ENCODE measurements at regions not wholly inside any gene's neighbourhood (a gene's known extent, or its start where the extent isn't known, plus 50 kb on each side); places are given as distances from the start of the nearest gene placed in this dataset.

GRCh38 chr9:1454616-1455347 lies 404.6 kb downstream of the DMRT2 start:
- WGBS, result 81% methylated on average over 7 of the region's 7 CpGs
- Histone ChIP-seq H3K4me1 (ENCODE audit: control insufficient read depth in 4 of 4, insufficient read depth in 4 of 4, low read length in 3 of 4) (no peaks in the 10 kb centered on the region), H3K27me3 (ENCODE audit: control insufficient read depth in 4 of 4, insufficient read depth in 4 of 4, low read length in 3 of 4) (no peaks in the 10 kb centered on the region), H3K9ac (ENCODE audit: low read depth in 1 of 2, low read length in 2 of 2) (no peak overlapping the region), H3K9me3 (ENCODE audit: control insufficient read depth in 4 of 4, low read length in 3 of 4) (no peaks in the 10 kb centered on the region), H3K4me3 (ENCODE audit: low read depth in 1 of 3, low read length in 3 of 3) (no peak overlapping the region), H3K36me3 (ENCODE audit: control insufficient read depth in 4 of 4, insufficient read depth in 3 of 4, low read depth in 1 of 4, low read length in 3 of 4) (no peaks in the 10 kb centered on the region), H3K27ac (ENCODE audit: low read depth in 1 of 2, low read length in 2 of 2) (no peak overlapping the region)
- TF ChIP-seq NR2F2 (IDR thresholded peaks at IDR 0.05) (no peak), RXRA (IDR thresholded peaks at IDR 0.05) (no peak)
- no peak for DNase-seq (ENCODE audit: low spot score)

DNA sequence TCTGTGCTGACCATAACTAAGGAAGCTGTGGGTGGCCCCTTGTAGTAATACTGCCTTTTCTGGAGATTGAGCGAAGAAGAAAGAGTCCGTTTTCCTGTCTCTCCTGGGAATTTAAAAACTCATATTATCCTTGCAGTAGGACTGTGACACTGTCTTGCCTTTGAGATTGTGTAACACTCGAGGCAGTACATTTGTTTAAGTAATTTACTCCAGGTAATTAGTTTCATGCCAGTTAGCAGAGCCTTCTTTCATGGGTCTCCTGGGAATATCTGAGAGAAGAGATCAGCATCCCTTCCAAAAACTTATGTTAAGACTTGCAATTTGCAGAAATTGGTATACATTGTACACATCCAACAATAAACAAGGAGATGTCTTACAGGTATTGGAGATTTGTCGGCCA lies 405.6 kb downstream of the DMRT2 start:
- no peak overlapping the region for H3K9ac ChIP-seq (ENCODE audit: low read depth in 1 of 2, low read length in 2 of 2)
- H3K4me3 ChIP-seq (ENCODE audit: low read depth in 1 of 3, low read length in 3 of 3), result no peak overlapping the region
- TF ChIP-seq, protein P1, sequence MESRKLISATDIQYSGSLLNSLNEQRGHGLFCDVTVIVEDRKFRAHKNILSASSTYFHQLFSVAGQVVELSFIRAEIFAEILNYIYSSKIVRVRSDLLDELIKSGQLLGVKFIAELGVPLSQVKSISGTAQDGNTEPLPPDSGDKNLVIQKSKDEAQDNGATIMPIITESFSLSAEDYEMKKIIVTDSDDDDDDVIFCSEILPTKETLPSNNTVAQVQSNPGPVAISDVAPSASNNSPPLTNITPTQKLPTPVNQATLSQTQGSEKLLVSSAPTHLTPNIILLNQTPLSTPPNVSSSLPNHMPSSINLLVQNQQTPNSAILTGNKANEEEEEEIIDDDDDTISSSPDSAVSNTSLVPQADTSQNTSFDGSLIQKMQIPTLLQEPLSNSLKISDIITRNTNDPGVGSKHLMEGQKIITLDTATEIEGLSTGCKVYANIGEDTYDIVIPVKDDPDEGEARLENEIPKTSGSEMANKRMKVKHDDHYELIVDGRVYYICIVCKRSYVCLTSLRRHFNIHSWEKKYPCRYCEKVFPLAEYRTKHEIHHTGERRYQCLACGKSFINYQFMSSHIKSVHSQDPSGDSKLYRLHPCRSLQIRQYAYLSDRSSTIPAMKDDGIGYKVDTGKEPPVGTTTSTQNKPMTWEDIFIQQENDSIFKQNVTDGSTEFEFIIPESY (IDR thresholded peaks at IDR 0.05), result no peak
- TF ChIP-seq, protein P2, sequence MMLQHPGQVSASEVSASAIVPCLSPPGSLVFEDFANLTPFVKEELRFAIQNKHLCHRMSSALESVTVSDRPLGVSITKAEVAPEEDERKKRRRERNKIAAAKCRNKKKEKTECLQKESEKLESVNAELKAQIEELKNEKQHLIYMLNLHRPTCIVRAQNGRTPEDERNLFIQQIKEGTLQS (IDR thresholded peaks at IDR 0.05), result no peak
- TF ChIP-seq YY1 (IDR thresholded peaks at IDR 0.05), result no peak
- no peak for TF ChIP-seq GABPA (IDR thresholded peaks at IDR 0.05 in 1 of 2, conservative IDR thresholded peaks at IDR 0.05 in 1 of 2)
- TF ChIP-seq RXRA (IDR thresholded peaks at IDR 0.05), result no peak
- no peak for TF ChIP-seq RAD21 (IDR thresholded peaks at IDR 0.05)
- TF ChIP-seq REST (IDR thresholded peaks at IDR 0.05), result no peak
- no peak for TF ChIP-seq CTCF (IDR thresholded peaks at IDR 0.05; ENCODE audit: low read depth, low read length, missing input control)
- no peak for TF ChIP-seq FOXA2 (IDR thresholded peaks at IDR 0.05)
- no peak for TF ChIP-seq NR2F2 (IDR thresholded peaks at IDR 0.05)
- TF ChIP-seq EGR1 (IDR thresholded peaks at IDR 0.05; ENCODE audit: low read depth in 2 of 2), result no peak
- no peak for TF ChIP-seq SP1 (IDR thresholded peaks at IDR 0.05)
- TF ChIP-seq JUND (IDR thresholded peaks at IDR 0.05), result no peak
- no peak for TF ChIP-seq HNF4G (IDR thresholded peaks at IDR 0.05)
- TF ChIP-seq TAF1 (conservative IDR thresholded peaks at IDR 0.05), result no peak
- no peak for TF ChIP-seq FOXA1 (IDR thresholded peaks at IDR 0.05)
- no peak for TF ChIP-seq MAX (IDR thresholded peaks at IDR 0.05)
- TF ChIP-seq HNF4A (conservative IDR thresholded peaks at IDR 0.05), result no peak
- WGBS, result 79% methylated on average over 4 of the region's 4 CpGs
- H3K4me1 ChIP-seq (ENCODE audit: control insufficient read depth in 4 of 4, insufficient read depth in 4 of 4, low read length in 3 of 4), result no peaks in the 10 kb centered on the region
- no peaks in the 10 kb centered on the region for H3K27me3 ChIP-seq (ENCODE audit: control insufficient read depth in 4 of 4, insufficient read depth in 4 of 4, low read length in 3 of 4)
- H3K9me3 ChIP-seq (ENCODE audit: control insufficient read depth in 4 of 4, low read length in 3 of 4), result no peaks in the 10 kb centered on the region
- DNase-seq (ENCODE audit: low spot score), result no peak
- H3K27ac ChIP-seq (ENCODE audit: low read depth in 1 of 2, low read length in 2 of 2), result no peak overlapping the region
- no peaks in the 10 kb centered on the region for H3K36me3 ChIP-seq (ENCODE audit: control insufficient read depth in 4 of 4, insufficient read depth in 3 of 4, low read depth in 1 of 4, low read length in 3 of 4)

All from liver (tissue), 8 donors.